SK-N-MC (cell line): ENCODE measurements at regions not wholly inside any gene's neighbourhood (a gene's known extent, or its start where the extent isn't known, plus 50 kb on each side); places are given as distances from the start of the nearest gene placed in this dataset.

Experiments used
- EZH2 ChIP-seq: fragments of 200-600 bp; sonication (generic); IDR thresholded peaks from one replicate; pipeline ENCODE4 v1.6.1; 2017; ENCODE audit warnings: antibody characterized with exemption
- FOXP2 ChIP-seq: optimal IDR thresholded peaks from 2 replicates; pipeline ENCODE3; 2011; ENCODE audit warnings: mild to moderate bottlenecking, moderate library complexity; ENCODE audit not compliant: insufficient read depth; ENCODE audit errors: extremely low read length, control extremely low read depth

- TF ChIP-seq FOXP2 (no peak), EZH2 (no peak)
These were observed 353.9 kb downstream of the HACE1 start for GRCh38 chr6:104505838-104506237.
